ENCODE measurements at regions not wholly inside any gene's neighbourhood (a gene's known extent, or its start where the extent isn't known, plus 50 kb on each side); places are given as distances from the start of the nearest gene placed in this dataset.

GRCh38 chr2:220259662-220260061, 632.2 kb downstream of the SLC4A3 start:
- no peak for TF ChIP-seq EZH2 (IDR thresholded peaks at IDR 0.05; ENCODE audit: low read length, unreplicated experiment)
- no peak for TF ChIP-seq EZH2phosphoT487 (IDR thresholded peaks at IDR 0.05; ENCODE audit: borderline replicate concordance, low read length)
- no peak for TF ChIP-seq CTCF (conservative IDR thresholded peaks at IDR 0.05; ENCODE audit: low read depth, low read length)
- no peak overlapping the region for H3K4me2 ChIP-seq (ENCODE audit: low read length)
- H3K79me2 ChIP-seq (ENCODE audit: low read length): no peaks in the 10 kb centered on the region
- no peaks in the 10 kb centered on the region for H3F3A ChIP-seq (ENCODE audit: low read length, unreplicated experiment)
- ATAC-seq: no peak
- no peak overlapping the region for H3K4me3 ChIP-seq (ENCODE audit: low read length)
- no peak overlapping the region for H2AFZ ChIP-seq (ENCODE audit: low read length)
- H3K27me3 ChIP-seq (ENCODE audit: low read length): no peaks in the 10 kb centered on the region
- H3K4me1 ChIP-seq (ENCODE audit: insufficient read depth, low read length): no peaks in the 10 kb centered on the region
- no peaks in the 10 kb centered on the region for H4K20me1 ChIP-seq (ENCODE audit: low read length)
- H3K9me2 ChIP-seq (replicated peaks; ENCODE audit: low read length): no peaks in the 10 kb centered on the region
- no peak overlapping the region for H3K9ac ChIP-seq (ENCODE audit: low read length)
- no peaks in the 10 kb centered on the region for H3K36me3 ChIP-seq (ENCODE audit: low read depth, low read length)
- DNase-seq: no peak
- ChIA-PET CTCF (no interaction called here), POLR2A (ENCODE audit: unreplicated experiment) (no interaction called here)
- no peaks in the 10 kb centered on the region for H3K9me3 ChIP-seq (ENCODE audit: low read length)
- intact Hi-C loops (cut with micrococcal nuclease): no loop called here
- BruUV-seq (replicated peaks): no TSS peak
- H3K27ac ChIP-seq (ENCODE audit: low read length): no peak overlapping the region

DNA sequence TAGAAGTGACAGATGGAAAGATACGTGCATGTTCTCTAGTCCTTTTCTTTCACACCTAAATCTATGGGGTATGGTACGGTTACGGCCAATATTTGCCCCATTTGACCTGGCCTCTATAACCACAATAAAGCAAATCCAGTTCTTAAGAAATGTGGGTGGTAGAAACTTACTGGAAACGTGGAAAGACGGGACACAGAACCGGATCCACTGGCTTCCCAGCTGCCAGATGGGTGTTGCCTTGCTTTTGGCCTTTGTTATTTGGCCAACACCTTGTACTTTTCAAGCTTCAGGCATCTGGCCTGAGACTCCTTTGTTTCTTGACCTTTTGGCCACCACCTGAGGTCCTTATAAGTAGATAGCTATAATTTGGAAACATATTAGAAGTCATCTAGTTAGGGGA, 635.9 kb downstream of the SLC4A3 start:
- Histone ChIP-seq H3K27ac (ENCODE audit: low read length) (no peak overlapping the region), H2AFZ (ENCODE audit: low read length) (no peak overlapping the region), H3K4me1 (ENCODE audit: insufficient read depth, low read length) (no peaks in the 10 kb centered on the region), H3K9me3 (ENCODE audit: low read length) (no peaks in the 10 kb centered on the region), H4K20me1 (ENCODE audit: low read length) (no peaks in the 10 kb centered on the region), H3K9me2 (replicated peaks; ENCODE audit: low read length) (no peaks in the 10 kb centered on the region), H3K4me3 (ENCODE audit: low read length) (no peak overlapping the region), H3K79me2 (ENCODE audit: low read length) (no peaks in the 10 kb centered on the region), H3F3A (ENCODE audit: low read length, unreplicated experiment) (no peaks in the 10 kb centered on the region), H3K36me3 (ENCODE audit: low read depth, low read length) (no peaks in the 10 kb centered on the region), H3K9ac (ENCODE audit: low read length) (no peak overlapping the region), H3K4me2 (ENCODE audit: low read length) (no peak overlapping the region), H3K27me3 (ENCODE audit: low read length) (no peaks in the 10 kb centered on the region)
- DNase-seq: no peak
- intact Hi-C loops (cut with micrococcal nuclease): no loop called here
- ChIA-PET CTCF (no interaction called here), POLR2A (ENCODE audit: unreplicated experiment) (no interaction called here)
- no peak for ATAC-seq
- no TSS peak for BruUV-seq (replicated peaks)
- TF ChIP-seq EZH2phosphoT487 (IDR thresholded peaks at IDR 0.05; ENCODE audit: borderline replicate concordance, low read length) (no peak), CTCF (conservative IDR thresholded peaks at IDR 0.05; ENCODE audit: low read depth, low read length) (no peak), EZH2 (IDR thresholded peaks at IDR 0.05; ENCODE audit: low read length, unreplicated experiment) (no peak)

DNA sequence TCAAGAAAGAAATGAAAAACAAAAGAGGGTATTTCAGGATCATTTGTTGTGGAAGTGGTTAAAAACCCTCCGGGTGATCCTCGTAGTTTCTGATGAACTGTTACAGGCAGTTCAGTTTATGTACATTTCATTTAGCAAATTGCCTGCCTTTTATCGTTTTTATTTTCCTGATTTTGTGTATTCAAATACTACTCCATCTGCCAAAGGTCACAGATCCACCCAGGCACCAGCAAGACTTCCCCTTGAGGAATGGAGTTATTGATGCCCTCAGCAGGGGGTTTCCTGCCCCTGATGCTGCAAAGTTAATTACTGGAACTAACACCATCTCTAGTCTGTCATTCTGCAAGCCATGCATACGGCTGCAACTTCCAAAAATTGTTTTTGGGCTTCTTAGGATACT, 641.9 kb downstream of the SLC4A3 start:
- POLR2A ChIA-PET (ENCODE audit: unreplicated experiment): no interaction called here
- Histone ChIP-seq H3K9ac (ENCODE audit: low read length) (no peak overlapping the region), H3K4me1 (ENCODE audit: insufficient read depth, low read length) (peaks cover 23% of the 10 kb centered on the region), H3K79me2 (ENCODE audit: low read length) (no peaks in the 10 kb centered on the region), H3K9me3 (ENCODE audit: low read length) (no peaks in the 10 kb centered on the region), H3K4me2 (ENCODE audit: low read length) (no peak overlapping the region), H2AFZ (ENCODE audit: low read length) (no peak overlapping the region), H3K9me2 (replicated peaks; ENCODE audit: low read length) (no peaks in the 10 kb centered on the region), H3K36me3 (ENCODE audit: low read depth, low read length) (no peaks in the 10 kb centered on the region), H4K20me1 (ENCODE audit: low read length) (no peaks in the 10 kb centered on the region), H3K27me3 (ENCODE audit: low read length) (no peaks in the 10 kb centered on the region), H3F3A (ENCODE audit: low read length, unreplicated experiment) (no peaks in the 10 kb centered on the region), H3K27ac (ENCODE audit: low read length) (no peak overlapping the region), H3K4me3 (ENCODE audit: low read length) (no peak overlapping the region)
- ATAC-seq: no peak
- intact Hi-C loops (cut with micrococcal nuclease): no loop called here
- BruUV-seq (replicated peaks): no TSS peak
- DNase-seq: no peak
- TF ChIP-seq EZH2 (IDR thresholded peaks at IDR 0.05; ENCODE audit: low read length, unreplicated experiment) (no peak), CTCF (conservative IDR thresholded peaks at IDR 0.05; ENCODE audit: low read depth, low read length) (no peak), EZH2phosphoT487 (IDR thresholded peaks at IDR 0.05; ENCODE audit: borderline replicate concordance, low read length) (no peak)
- CTCF ChIA-PET: no interaction called here
